ENCODE measurements at regions not wholly inside any gene's neighbourhood (a gene's known extent, or its start where the extent isn't known, plus 50 kb on each side); places are given as distances from the start of the nearest gene placed in this dataset.

- no peak overlapping the region for H3K27ac ChIP-seq
- no peak for TF ChIP-seq CTCF (IDR thresholded peaks at IDR 0.05; ENCODE audit: low read depth, low read length)
- H3K27me3 ChIP-seq (ENCODE audit: insufficient read depth, low read depth, severe bottlenecking) = no peaks in the 10 kb centered on the region
- no peak overlapping the region for H3K4me3 ChIP-seq (ENCODE audit: low read depth, low read length)
- no peaks in the 10 kb centered on the region for H3K9me3 ChIP-seq (ENCODE audit: severe bottlenecking)
- H3K36me3 ChIP-seq = no peaks in the 10 kb centered on the region
- no peak for DNase-seq
Observed at GRCh38 chr4:123455360-123455759, 58.8 kb downstream of the SPRY1 start.

- Histone ChIP-seq H3K36me3 (no peaks in the 10 kb centered on the region), H3K4me3 (ENCODE audit: low read depth, low read length) (no peak overlapping the region), H3K27ac (no peak overlapping the region), H3K9me3 (ENCODE audit: severe bottlenecking) (no peaks in the 10 kb centered on the region), H3K27me3 (ENCODE audit: insufficient read depth, low read depth, severe bottlenecking) (no peaks in the 10 kb centered on the region)
- DNase-seq = no peak
- TF ChIP-seq CTCF (IDR thresholded peaks at IDR 0.05; ENCODE audit: low read depth, low read length) = no peak
Observed at GRCh38 chr4:123462007-123462406, 65.4 kb downstream of the SPRY1 start.

GRCh38 chr4:123463869-123464268, 67.3 kb downstream of the SPRY1 start:
- no peak for DNase-seq
- H3K27me3 ChIP-seq (ENCODE audit: insufficient read depth, low read depth, severe bottlenecking) = no peaks in the 10 kb centered on the region
- no peaks in the 10 kb centered on the region for H3K9me3 ChIP-seq (ENCODE audit: severe bottlenecking)
- H3K4me3 ChIP-seq (ENCODE audit: low read depth, low read length) = no peak overlapping the region
- H3K27ac ChIP-seq = no peak overlapping the region
- no peaks in the 10 kb centered on the region for H3K36me3 ChIP-seq
- TF ChIP-seq CTCF (IDR thresholded peaks at IDR 0.05; ENCODE audit: low read depth, low read length) = no peak

GRCh38 chr4:123465416-123465815, 68.8 kb downstream of the SPRY1 start:
- Histone ChIP-seq H3K36me3 (no peaks in the 10 kb centered on the region), H3K27ac (no peak overlapping the region), H3K9me3 (ENCODE audit: severe bottlenecking) (no peaks in the 10 kb centered on the region), H3K27me3 (ENCODE audit: insufficient read depth, low read depth, severe bottlenecking) (no peaks in the 10 kb centered on the region), H3K4me3 (ENCODE audit: low read depth, low read length) (no peak overlapping the region)
- no peak for TF ChIP-seq CTCF (IDR thresholded peaks at IDR 0.05; ENCODE audit: low read depth, low read length)
- no peak for DNase-seq

- H3K27me3 ChIP-seq (ENCODE audit: insufficient read depth, low read depth, severe bottlenecking) = no peaks in the 10 kb centered on the region
- no peak overlapping the region for H3K4me3 ChIP-seq (ENCODE audit: low read depth, low read length)
- TF ChIP-seq CTCF (IDR thresholded peaks at IDR 0.05; ENCODE audit: low read depth, low read length) = no peak
- no peak overlapping the region for H3K27ac ChIP-seq
- no peaks in the 10 kb centered on the region for H3K9me3 ChIP-seq (ENCODE audit: severe bottlenecking)
- no peaks in the 10 kb centered on the region for H3K36me3 ChIP-seq
- no peak for DNase-seq
Observed at GRCh38 chr4:123466080-123466785, 69.6 kb downstream of the SPRY1 start.

- H3K9me3 ChIP-seq (ENCODE audit: severe bottlenecking) = no peaks in the 10 kb centered on the region
- no peak overlapping the region for H3K4me3 ChIP-seq (ENCODE audit: low read depth, low read length)
- DNase-seq = no peak
- no peak for TF ChIP-seq CTCF (IDR thresholded peaks at IDR 0.05; ENCODE audit: low read depth, low read length)
- no peaks in the 10 kb centered on the region for H3K27me3 ChIP-seq (ENCODE audit: insufficient read depth, low read depth, severe bottlenecking)
- no peaks in the 10 kb centered on the region for H3K36me3 ChIP-seq
- no peak overlapping the region for H3K27ac ChIP-seq
Observed at GRCh38 chr4:123468479-123469031, 72.0 kb downstream of the SPRY1 start.
